Panc1 (cell line): ENCODE measurements at regions not wholly inside any gene's neighbourhood (a gene's known extent, or its start where the extent isn't known, plus 50 kb on each side); places are given as distances from the start of the nearest gene placed in this dataset.

ENCODE experiments used
- ATAC-seq: fragments of 200-7000 bp; cut with Tn5 transposase; 2 replicates; pipeline ENCODE4 v1.9.1; 2020; ENCODE audit warnings: mild to moderate bottlenecking, moderate library complexity
- BruUV-seq: library from RNA; stranded (reverse); fragments of 400-500 nt; replicated peaks from 2 replicates; lab custom pipeline; 2021; lab: Mats Ljungman, UMichigan
- CTCF ChIA-PET: fragments of 300-600 bp; sonication (Branson Sonifier 250); formaldehyde crosslinking; loops from one replicate; lab custom pipeline; 2022; ENCODE audit warnings: antibody characterized with exemption; lab: Charles Lee
- POLR2A ChIA-PET: fragments of 300-600 bp; sonication (Branson Sonifier 250); formaldehyde crosslinking; loops from one replicate; lab custom pipeline; 2022; ENCODE audit warnings: antibody characterized with exemption; lab: Charles Lee
- DNase-seq: peaks from one replicate; pipeline ENCODE4 v3.0.0-alpha.2; 2010; ENCODE audit warnings: low read depth, low spot score
- H3K27ac ChIP-seq: 2 replicates; pipeline ENCODE4 v1.5.1; 2011; ENCODE audit warnings: mild to moderate bottlenecking, low read length, inconsistent platforms
- H3K27me3 ChIP-seq: fragments of 200-500 bp; sonication (Bioruptor generic); 2 replicates; pipeline ENCODE4 v1.6.0; 2014; ENCODE audit warnings: low read length, inconsistent platforms; ENCODE audit not compliant: control insufficient read depth, insufficient read depth
- H3K36me3 ChIP-seq: fragments of 200-500 bp; sonication (Bioruptor generic); 2 replicates; pipeline ENCODE4 v1.5.1; 2014; ENCODE audit warnings: inconsistent platforms, mild to moderate bottlenecking, low read length, moderate library complexity; ENCODE audit not compliant: control insufficient read depth, insufficient read depth
- H3K4me1 ChIP-seq: 2 replicates; pipeline ENCODE4 v1.5.1; 2011; ENCODE audit warnings: inconsistent platforms, mild to moderate bottlenecking, low read length, moderate library complexity; ENCODE audit not compliant: control insufficient read depth, insufficient read depth
- H3K4me3 ChIP-seq, 2 experiments: 2 replicates each; pipeline ENCODE4 v1.5.1; 2011 to 2012; ENCODE audit warnings: low read depth in 2 of 2, low read length in 2 of 2, mild to moderate bottlenecking in 2 of 2, inconsistent platforms in 1 of 2, moderate library complexity in 1 of 2
- H3K9me3 ChIP-seq: fragments of 200-500 bp; sonication (Bioruptor generic); 2 replicates; pipeline ENCODE4 v1.5.1; 2014; ENCODE audit warnings: low read depth, mild to moderate bottlenecking, inconsistent platforms, low read length, moderate library complexity; ENCODE audit not compliant: control insufficient read depth, insufficient read depth
- POLR2AphosphoS5 ChIP-seq: IDR thresholded peaks from 2 replicates; pipeline ENCODE4 v1.6.1; 2012; ENCODE audit warnings: mild to moderate bottlenecking, low read depth, low read length, moderate library complexity
- SIN3A ChIP-seq: IDR thresholded peaks from 2 replicates; pipeline ENCODE4 v1.6.1; 2012; ENCODE audit warnings: low read depth, mild to moderate bottlenecking, low read length, moderate library complexity, borderline replicate concordance; ENCODE audit not compliant: insufficient read depth
- TCF7L2 ChIP-seq: IDR thresholded peaks from 2 replicates; pipeline ENCODE4 v1.6.1; 2011; ENCODE audit warnings: mild to moderate bottlenecking, low read depth, low read length, inconsistent platforms
- in situ Hi-C: cut with HindIII; loops from 2 replicates; pipeline ENCODE4 v1.10.0; 2016; ENCODE audit warnings: low sequenced_read_pairs, low pct_unique_long_range_greater_than_20kb
- intact Hi-C: fragments of 100-400 bp; cut with micrococcal nuclease; formaldehyde crosslinking; loops from one replicate; pipeline ENCODE4 v1.10.0; 2022; ENCODE audit not compliant: unreplicated experiment
- TF ChIP-seq, protein P1 (sequence below), 2 experiments: IDR thresholded peaks; 2 replicates each; pipeline ENCODE4 v1.6.1; 2011 to 2012; ENCODE audit warnings: low read depth in 2 of 2, control low read depth in 1 of 2, low read length in 1 of 2, mild to moderate bottlenecking in 1 of 2, moderate library complexity in 1 of 2; ENCODE audit not compliant: insufficient read depth in 1 of 2
- TF ChIP-seq, protein P2 (sequence below): fragments of 450-650 bp; IDR thresholded peaks from 2 replicates; pipeline ENCODE4 v1.5.1; 2017; ENCODE audit warnings: mild to moderate bottlenecking

DNA sequence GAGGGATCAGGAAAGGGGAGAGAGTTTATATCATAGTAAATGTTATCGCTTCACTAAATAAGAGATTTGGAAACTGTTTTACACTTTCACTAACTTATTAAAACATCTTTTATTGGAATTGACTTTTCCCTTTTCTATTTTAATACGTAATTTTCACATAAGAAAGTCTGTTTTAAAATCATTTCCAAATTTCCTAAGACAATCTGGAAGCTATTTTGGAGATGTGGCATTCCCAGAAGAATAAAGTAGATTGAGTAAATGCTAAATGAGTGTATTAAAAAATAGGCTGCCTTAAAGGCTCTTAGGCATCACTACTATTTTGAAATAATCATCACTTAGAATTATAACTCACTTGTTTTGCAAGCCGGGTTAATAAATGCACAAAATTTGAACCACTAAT lies 763.5 kb downstream of the EDEM1 start:
- CTCF ChIA-PET: no interaction called here
- intact Hi-C loops: no loop called here
- Histone ChIP-seq H3K27me3 (no peaks in the 10 kb centered on the region), H3K9me3 (no peaks in the 10 kb centered on the region), H3K4me3 (no peak overlapping the region), H3K4me1 (no peaks in the 10 kb centered on the region), H3K36me3 (no peaks in the 10 kb centered on the region), H3K27ac (no peak overlapping the region)
- ATAC-seq (no peak), DNase-seq (no peak)
- no peak for TF ChIP-seq SIN3A
- TF ChIP-seq, protein P1, sequence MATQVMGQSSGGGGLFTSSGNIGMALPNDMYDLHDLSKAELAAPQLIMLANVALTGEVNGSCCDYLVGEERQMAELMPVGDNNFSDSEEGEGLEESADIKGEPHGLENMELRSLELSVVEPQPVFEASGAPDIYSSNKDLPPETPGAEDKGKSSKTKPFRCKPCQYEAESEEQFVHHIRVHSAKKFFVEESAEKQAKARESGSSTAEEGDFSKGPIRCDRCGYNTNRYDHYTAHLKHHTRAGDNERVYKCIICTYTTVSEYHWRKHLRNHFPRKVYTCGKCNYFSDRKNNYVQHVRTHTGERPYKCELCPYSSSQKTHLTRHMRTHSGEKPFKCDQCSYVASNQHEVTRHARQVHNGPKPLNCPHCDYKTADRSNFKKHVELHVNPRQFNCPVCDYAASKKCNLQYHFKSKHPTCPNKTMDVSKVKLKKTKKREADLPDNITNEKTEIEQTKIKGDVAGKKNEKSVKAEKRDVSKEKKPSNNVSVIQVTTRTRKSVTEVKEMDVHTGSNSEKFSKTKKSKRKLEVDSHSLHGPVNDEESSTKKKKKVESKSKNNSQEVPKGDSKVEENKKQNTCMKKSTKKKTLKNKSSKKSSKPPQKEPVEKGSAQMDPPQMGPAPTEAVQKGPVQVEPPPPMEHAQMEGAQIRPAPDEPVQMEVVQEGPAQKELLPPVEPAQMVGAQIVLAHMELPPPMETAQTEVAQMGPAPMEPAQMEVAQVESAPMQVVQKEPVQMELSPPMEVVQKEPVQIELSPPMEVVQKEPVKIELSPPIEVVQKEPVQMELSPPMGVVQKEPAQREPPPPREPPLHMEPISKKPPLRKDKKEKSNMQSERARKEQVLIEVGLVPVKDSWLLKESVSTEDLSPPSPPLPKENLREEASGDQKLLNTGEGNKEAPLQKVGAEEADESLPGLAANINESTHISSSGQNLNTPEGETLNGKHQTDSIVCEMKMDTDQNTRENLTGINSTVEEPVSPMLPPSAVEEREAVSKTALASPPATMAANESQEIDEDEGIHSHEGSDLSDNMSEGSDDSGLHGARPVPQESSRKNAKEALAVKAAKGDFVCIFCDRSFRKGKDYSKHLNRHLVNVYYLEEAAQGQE (IDR thresholded peaks at IDR 0.05; ENCODE audit: insufficient read depth in 1 of 2, low read depth in 2 of 2, low read length in 1 of 2): no peak
- TF ChIP-seq, protein P2, sequence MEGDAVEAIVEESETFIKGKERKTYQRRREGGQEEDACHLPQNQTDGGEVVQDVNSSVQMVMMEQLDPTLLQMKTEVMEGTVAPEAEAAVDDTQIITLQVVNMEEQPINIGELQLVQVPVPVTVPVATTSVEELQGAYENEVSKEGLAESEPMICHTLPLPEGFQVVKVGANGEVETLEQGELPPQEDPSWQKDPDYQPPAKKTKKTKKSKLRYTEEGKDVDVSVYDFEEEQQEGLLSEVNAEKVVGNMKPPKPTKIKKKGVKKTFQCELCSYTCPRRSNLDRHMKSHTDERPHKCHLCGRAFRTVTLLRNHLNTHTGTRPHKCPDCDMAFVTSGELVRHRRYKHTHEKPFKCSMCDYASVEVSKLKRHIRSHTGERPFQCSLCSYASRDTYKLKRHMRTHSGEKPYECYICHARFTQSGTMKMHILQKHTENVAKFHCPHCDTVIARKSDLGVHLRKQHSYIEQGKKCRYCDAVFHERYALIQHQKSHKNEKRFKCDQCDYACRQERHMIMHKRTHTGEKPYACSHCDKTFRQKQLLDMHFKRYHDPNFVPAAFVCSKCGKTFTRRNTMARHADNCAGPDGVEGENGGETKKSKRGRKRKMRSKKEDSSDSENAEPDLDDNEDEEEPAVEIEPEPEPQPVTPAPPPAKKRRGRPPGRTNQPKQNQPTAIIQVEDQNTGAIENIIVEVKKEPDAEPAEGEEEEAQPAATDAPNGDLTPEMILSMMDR: no peak
- TF ChIP-seq TCF7L2: no peak
- TF ChIP-seq POLR2AphosphoS5: no peak
- in situ Hi-C loops: no loop called here
- POLR2A ChIA-PET: no interaction called here
- BruUV-seq: no TSS peak

DNA sequence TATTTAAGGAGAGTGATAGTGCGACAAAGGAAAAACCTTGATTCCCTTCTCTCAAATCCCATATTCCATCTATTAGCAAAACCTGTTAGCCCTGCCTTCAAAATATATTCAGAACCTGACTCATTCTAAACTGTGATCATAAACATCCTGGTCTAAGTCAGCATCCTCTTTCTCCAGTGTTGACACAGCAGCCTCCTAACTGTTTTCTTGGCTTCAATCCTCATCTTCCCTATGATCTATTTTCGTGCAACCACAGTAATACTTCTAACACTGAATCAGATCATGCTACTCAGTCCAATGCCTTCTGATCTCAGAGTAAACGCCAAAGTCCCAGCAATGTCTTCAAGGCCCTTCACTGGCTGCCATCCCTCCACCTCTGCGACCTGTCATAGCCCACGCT lies 785.1 kb downstream of the EDEM1 start:
- Histone ChIP-seq H3K36me3 (no peaks in the 10 kb centered on the region), H3K4me1 (no peaks in the 10 kb centered on the region), H3K27me3 (no peaks in the 10 kb centered on the region), H3K4me3 (no peak overlapping the region), H3K27ac (no peak overlapping the region), H3K9me3 (no peaks in the 10 kb centered on the region)
- ATAC-seq: no peak
- in situ Hi-C loops: no loop called here
- intact Hi-C loops: no loop called here
- ChIA-PET POLR2A (no interaction called here), CTCF (no interaction called here)
- no TSS peak for BruUV-seq
- TF ChIP-seq, protein P2: no peak
- TF ChIP-seq SIN3A (no peak), TCF7L2 (no peak), POLR2AphosphoS5 (no peak)
- TF ChIP-seq, protein P1 (IDR thresholded peaks at IDR 0.05; ENCODE audit: insufficient read depth in 1 of 2, low read depth in 2 of 2, low read length in 1 of 2): no peak
- DNase-seq: peak; percentile 8
